B cell (primary cell): ENCODE measurements at regions not wholly inside any gene's neighbourhood (a gene's known extent, or its start where the extent isn't known, plus 50 kb on each side); places are given as distances from the start of the nearest gene placed in this dataset.

ENCODE experiments used
- ATAC-seq: fragments of 200-7000 bp; cut with Tn5 transposase; one replicate; pipeline ENCODE4 v1.10.0; 2021; ENCODE audit warnings: low read depth, mild to moderate bottlenecking, moderate number of reproducible peaks, moderate library complexity
- CTCF ChIA-PET: fragments of 350-600 bp; sonication (Branson Sonifier 250); formaldehyde crosslinking; loops from one replicate; lab custom pipeline; 2021; ENCODE audit warnings: antibody characterized with exemption, inconsistent platforms; lab: Charles Lee
- POLR2A ChIA-PET: fragments of 350-600 bp; sonication (Branson Sonifier 250); formaldehyde crosslinking; loops from one replicate; lab custom pipeline; 2021; ENCODE audit warnings: antibody characterized with exemption; lab: Charles Lee
- DNase-seq: peaks from one replicate; pipeline ENCODE4 v3.0.0; 2013
- H2AFZ ChIP-seq: 2 replicates; pipeline ENCODE4 v1.6.1; 2012; ENCODE audit warnings: mild to moderate bottlenecking, low read depth, low read length; ENCODE audit not compliant: insufficient read depth, poor library complexity, severe bottlenecking
- H3K27ac ChIP-seq, 2 donors: 1 replicate in 1 of 2; 2 replicates in 1 of 2; pipeline ENCODE4 v1.5.1; 2012 to 2013; ENCODE audit warnings: low read length in 2 of 2, mild to moderate bottlenecking in 2 of 2, moderate library complexity in 1 of 2
- H3K27me3 ChIP-seq, 4 experiments: fragments of 200-600 bp in 1 of 4; sonication (generic) in 1 of 4; replicated peaks in 1 of 4; 1 replicate in 2 of 4; 2 replicates in 2 of 4; pipeline versions ENCODE4 v1.6.1 to v1.7.0; 2013 to 2016; ENCODE audit warnings: low read length in 3 of 4, mild to moderate bottlenecking in 2 of 4, mixed read lengths in 1 of 4, moderate library complexity in 1 of 4; ENCODE audit not compliant: insufficient read depth in 4 of 4, control insufficient read depth in 3 of 4; ENCODE audit errors: control extremely low read depth in 1 of 4
- H3K36me3 ChIP-seq, 2 experiments: replicated peaks in 1 of 2; 1 replicate in 1 of 2; 2 replicates in 1 of 2; pipeline versions ENCODE4 v1.6.1 to v1.7.1; 2013; ENCODE audit warnings: low read length in 1 of 2; ENCODE audit not compliant: insufficient read depth in 2 of 2, control insufficient read depth in 1 of 2; ENCODE audit errors: control extremely low read depth in 1 of 2, extremely low read depth in 1 of 2
- H3K4me1 ChIP-seq, 2 donors: fragments of 200-600 bp in 1 of 2; sonication (generic) in 1 of 2; 1 replicate in 1 of 2; 2 replicates in 1 of 2; pipeline versions ENCODE4 v1.5.1 to v1.6.1; 2013 to 2017; ENCODE audit warnings: low read length in 2 of 2; ENCODE audit not compliant: control insufficient read depth in 2 of 2, insufficient read depth in 2 of 2
- H3K4me2 ChIP-seq: replicated peaks from 2 replicates; pipeline ENCODE3; 2012; ENCODE audit warnings: mild to moderate bottlenecking, low read depth, low read length; ENCODE audit not compliant: poor library complexity, severe bottlenecking
- H3K4me3 ChIP-seq, 5 experiments: fragments of 200-600 bp in 1 of 5; sonication (generic) in 1 of 5; 1 replicate in 3 of 5; 2 replicates in 2 of 5; pipeline versions ENCODE4 v1.5.1 to v1.7.0; 2011 to 2016; ENCODE audit warnings: low read length in 4 of 5, mild to moderate bottlenecking in 4 of 5, low read depth in 2 of 5, control low read depth in 1 of 5, moderate library complexity in 1 of 5; ENCODE audit not compliant: insufficient read depth in 1 of 5; ENCODE audit errors: control extremely low read depth in 1 of 5, extremely low read depth in 1 of 5
- H3K79me2 ChIP-seq: fragments of 200-600 bp; sonication (generic); one replicate; pipeline ENCODE4 v1.6.0; 2016; ENCODE audit warnings: low read length; ENCODE audit not compliant: control insufficient read depth, insufficient read depth
- H3K9ac ChIP-seq: fragments of 200-600 bp; sonication (generic); 2 replicates; pipeline ENCODE4 v1.6.1; 2017; ENCODE audit warnings: mild to moderate bottlenecking, low read length, moderate library complexity
- H3K9me3 ChIP-seq, 3 donors: one replicate each; pipeline versions ENCODE4 v1.6.1 to v1.7.1; 2013; ENCODE audit warnings: low read length in 2 of 3; ENCODE audit not compliant: control insufficient read depth in 2 of 3, insufficient read depth in 1 of 3; ENCODE audit errors: control extremely low read depth in 1 of 3
- H4K20me1 ChIP-seq: 2 replicates; pipeline ENCODE4 v1.6.0; 2012; ENCODE audit warnings: mild to moderate bottlenecking, low read length; ENCODE audit not compliant: insufficient read depth, control insufficient read depth, poor library complexity, severe bottlenecking
- H3K27ac Mint-ChIP-seq: one replicate; pipeline ENCODE4 v1.8.0; 2021; ENCODE audit warnings: mixed read lengths
- H3K27me3 Mint-ChIP-seq: one replicate; pipeline ENCODE4 v1.8.0; 2021; ENCODE audit warnings: mixed read lengths
- H3K4me1 Mint-ChIP-seq: one replicate; pipeline ENCODE4 v1.8.0; 2021; ENCODE audit warnings: mixed read lengths
- H3K4me3 Mint-ChIP-seq: one replicate; pipeline ENCODE4 v1.8.0; 2021; ENCODE audit warnings: mixed read lengths
- H3K9me3 Mint-ChIP-seq: one replicate; pipeline ENCODE4 v1.8.0; 2022; ENCODE audit warnings: mixed read lengths; ENCODE audit not compliant: insufficient read depth
- CTCF ChIP-seq: fragments of 200-600 bp; IDR thresholded peaks from one replicate; pipeline ENCODE4 v1.8.0; 2022; ENCODE audit warnings: antibody characterized with exemption, mild to moderate bottlenecking
- EZH2 ChIP-seq: IDR thresholded peaks from 2 replicates; pipeline ENCODE4 v1.6.1; 2012; ENCODE audit warnings: borderline replicate concordance, low read depth, mild to moderate bottlenecking, moderate library complexity, low read length; ENCODE audit not compliant: insufficient read depth, poor library complexity, severe bottlenecking
- WGBS: methylation state at CpG from one replicate; pipeline ENCODE4 v1.1.5; 2013; ENCODE audit warnings: missing lambda C conversion rate; ENCODE audit not compliant: insufficient coverage; 5-methylcytosine and 5-hydroxymethylcytosine counted together
- intact Hi-C: fragments of 100-400 bp; cut with micrococcal nuclease; formaldehyde crosslinking; loops from one replicate; pipeline ENCODE4 v1.10.0; 2022

- no peak overlapping the region for H3K27ac ChIP-seq
- TF ChIP-seq CTCF (no peak), EZH2 (no peak)
- no peaks in the 10 kb centered on the region for H3K4me1 Mint-ChIP-seq
- no peaks in the 10 kb centered on the region for H4K20me1 ChIP-seq
- peaks cover 0 to 5% (median 0%) of the 10 kb centered on the region in 4 experiments for H3K27me3 ChIP-seq
- POLR2A ChIA-PET, result no interaction called here
- no peak overlapping the region for H3K9ac ChIP-seq
- no peak overlapping the region for H3K27ac Mint-ChIP-seq
- H3K36me3 ChIP-seq, result no peaks in the 10 kb centered on the region
- H3K4me1 ChIP-seq, result no peaks in the 10 kb centered on the region
- H3K9me3 ChIP-seq, result peaks cover 0 to 4% (median 0%) of the 10 kb centered on the region in 3 donors
- H3K4me3 Mint-ChIP-seq, result no peak overlapping the region
- H2AFZ ChIP-seq, result no peak overlapping the region
- ATAC-seq (no peak), DNase-seq (no peak)
- H3K4me3 ChIP-seq, result no peak overlapping the region
- no peaks in the 10 kb centered on the region for H3K79me2 ChIP-seq
- CTCF ChIA-PET, result no interaction called here
- no peak overlapping the region for H3K4me2 ChIP-seq
- no peaks in the 10 kb centered on the region for H3K9me3 Mint-ChIP-seq
- intact Hi-C loops, result no loop called here
- WGBS, result 70% methylated on average over 4 of the region's 5 CpGs
- H3K27me3 Mint-ChIP-seq, result peaks cover 28% of the 10 kb centered on the region
Observed at GRCh38 chr15:68488290-68488689, 56.3 kb upstream of the ITGA11 start.

- CTCF ChIA-PET, result no interaction called here
- 100% methylated on average over 2 of the region's 5 CpGs for WGBS
- no peak for TF ChIP-seq CTCF
- TF ChIP-seq EZH2, result no peak
Observed at GRCh38 chr15:68488966-68489365, 57.0 kb upstream of the ITGA11 start.

More at GRCh38 chr15:68488966-68489365, 57.0 kb upstream of the ITGA11 start:
- Histone ChIP-seq H3K4me1 (no peaks in the 10 kb centered on the region), H4K20me1 (no peaks in the 10 kb centered on the region), H3K4me2 (no peak overlapping the region), H3K36me3 (no peaks in the 10 kb centered on the region), H3K4me3 (no peak overlapping the region), H3K79me2 (no peaks in the 10 kb centered on the region), H3K9me3 (peaks cover 0 to 4% (median 0%) of the 10 kb centered on the region in 3 donors), H2AFZ (no peak overlapping the region), H3K27me3 (peaks cover 0 to 8% (median 0%) of the 10 kb centered on the region in 4 experiments), H3K27ac (no peak overlapping the region), H3K9ac (no peak overlapping the region)
- H3K27me3 Mint-ChIP-seq, result peaks cover 30% of the 10 kb centered on the region
- no peak for ATAC-seq
- H3K9me3 Mint-ChIP-seq, result no peaks in the 10 kb centered on the region
- H3K4me3 Mint-ChIP-seq, result no peak overlapping the region
- intact Hi-C loops, result no loop called here
- DNase-seq, result no peak
- H3K27ac Mint-ChIP-seq, result no peak overlapping the region
- POLR2A ChIA-PET, result no interaction called here
- no peaks in the 10 kb centered on the region for H3K4me1 Mint-ChIP-seq
